ENCODE measurements at regions not wholly inside any gene's neighbourhood (a gene's known extent, or its start where the extent isn't known, plus 50 kb on each side); places are given as distances from the start of the nearest gene placed in this dataset.

GRCh38 chr1:22256213-22256512, 113.3 kb upstream of the WNT4 start:
- TF ChIP-seq, protein P1, sequence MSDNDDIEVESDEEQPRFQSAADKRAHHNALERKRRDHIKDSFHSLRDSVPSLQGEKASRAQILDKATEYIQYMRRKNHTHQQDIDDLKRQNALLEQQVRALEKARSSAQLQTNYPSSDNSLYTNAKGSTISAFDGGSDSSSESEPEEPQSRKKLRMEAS (IDR thresholded peaks at IDR 0.05; ENCODE audit: insufficient read depth, insufficient read length) = no peak
- TF ChIP-seq, protein P2, sequence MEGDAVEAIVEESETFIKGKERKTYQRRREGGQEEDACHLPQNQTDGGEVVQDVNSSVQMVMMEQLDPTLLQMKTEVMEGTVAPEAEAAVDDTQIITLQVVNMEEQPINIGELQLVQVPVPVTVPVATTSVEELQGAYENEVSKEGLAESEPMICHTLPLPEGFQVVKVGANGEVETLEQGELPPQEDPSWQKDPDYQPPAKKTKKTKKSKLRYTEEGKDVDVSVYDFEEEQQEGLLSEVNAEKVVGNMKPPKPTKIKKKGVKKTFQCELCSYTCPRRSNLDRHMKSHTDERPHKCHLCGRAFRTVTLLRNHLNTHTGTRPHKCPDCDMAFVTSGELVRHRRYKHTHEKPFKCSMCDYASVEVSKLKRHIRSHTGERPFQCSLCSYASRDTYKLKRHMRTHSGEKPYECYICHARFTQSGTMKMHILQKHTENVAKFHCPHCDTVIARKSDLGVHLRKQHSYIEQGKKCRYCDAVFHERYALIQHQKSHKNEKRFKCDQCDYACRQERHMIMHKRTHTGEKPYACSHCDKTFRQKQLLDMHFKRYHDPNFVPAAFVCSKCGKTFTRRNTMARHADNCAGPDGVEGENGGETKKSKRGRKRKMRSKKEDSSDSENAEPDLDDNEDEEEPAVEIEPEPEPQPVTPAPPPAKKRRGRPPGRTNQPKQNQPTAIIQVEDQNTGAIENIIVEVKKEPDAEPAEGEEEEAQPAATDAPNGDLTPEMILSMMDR (IDR thresholded peaks at IDR 0.05; ENCODE audit: extremely low read depth in 1 of 2, insufficient read depth in 1 of 2, low read depth in 1 of 2, low read length in 2 of 2) = no peak

All from endothelial cell of umbilical vein (primary cell).